ENCODE measurements at regions not wholly inside any gene's neighbourhood (a gene's known extent, or its start where the extent isn't known, plus 50 kb on each side); places are given as distances from the start of the nearest gene placed in this dataset.

DNA sequence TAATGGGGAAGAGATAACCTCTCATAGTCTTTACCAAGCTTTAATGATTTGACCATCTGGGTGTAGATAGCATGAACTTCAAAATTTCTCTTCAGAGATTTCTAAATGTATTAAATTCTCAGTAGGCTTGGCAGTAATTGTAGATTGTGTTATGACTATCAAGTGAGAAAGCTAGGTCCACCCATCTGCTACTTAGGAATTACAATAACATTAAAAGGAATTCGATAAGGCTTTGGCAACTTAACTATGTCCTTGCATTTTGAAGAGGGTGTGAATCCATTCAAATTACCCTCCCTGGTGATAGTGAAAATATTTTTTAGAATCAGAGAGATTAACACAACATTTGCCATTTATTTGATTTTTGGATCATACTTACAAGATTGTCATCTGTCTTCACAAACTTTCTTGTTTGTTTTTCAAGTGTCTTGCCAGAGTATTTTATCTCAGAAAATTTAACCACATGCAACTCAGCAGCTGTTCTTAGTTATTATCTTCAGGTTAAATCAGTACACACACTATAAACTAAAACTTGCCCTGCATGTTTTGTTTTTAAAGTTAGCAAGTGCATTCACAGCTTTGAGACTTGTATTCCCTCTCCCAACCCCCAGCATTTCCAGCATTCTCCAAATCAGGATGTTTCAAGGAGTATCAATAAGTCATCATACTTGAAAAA lies 69.6 kb upstream of the COL8A1 start:
- Histone ChIP-seq H3K9me3 (ENCODE audit: low read length) (no peaks in the 10 kb centered on the region), H4K20me1 (ENCODE audit: insufficient read depth) (no peaks in the 10 kb centered on the region), H3K27me3 (ENCODE audit: insufficient read depth, low read depth, low read length) (no peaks in the 10 kb centered on the region)

GRCh38 chr3:99565331-99565730 lies 73.1 kb upstream of the COL8A1 start:
- Histone ChIP-seq H3K79me2 (replicated peaks; ENCODE audit: insufficient read depth, low read length) (no peaks in the 10 kb centered on the region), H3K9me3 (ENCODE audit: low read length) (no peaks in the 10 kb centered on the region), H3K27me3 (ENCODE audit: insufficient read depth, low read depth, low read length) (no peaks in the 10 kb centered on the region), H4K20me1 (ENCODE audit: insufficient read depth) (no peaks in the 10 kb centered on the region), H2AFZ (ENCODE audit: low read depth, low read length) (no peak overlapping the region), H3K9ac (ENCODE audit: low read length) (no peak overlapping the region), H3K36me3 (ENCODE audit: insufficient read depth, low read length) (no peaks in the 10 kb centered on the region), H3K4me2 (ENCODE audit: low read length) (no peak overlapping the region), H3K27ac (ENCODE audit: low read length) (no peak overlapping the region), H3K4me3 (ENCODE audit: low read length) (no peak overlapping the region), H3F3A (ENCODE audit: insufficient read depth, low read length, poor library complexity, severe bottlenecking) (no peaks in the 10 kb centered on the region), H3K9me2 (ENCODE audit: insufficient read depth, low read length) (no peaks in the 10 kb centered on the region)
- TF ChIP-seq RAD21 (conservative IDR thresholded peaks at IDR 0.05) = no peak
- no peak for TF ChIP-seq SMC3 (conservative IDR thresholded peaks at IDR 0.05; ENCODE audit: poor library complexity)

More for the DNA sequence above, 69.6 kb upstream of the COL8A1 start:
- H3K36me3 ChIP-seq (ENCODE audit: insufficient read depth, low read length) = no peaks in the 10 kb centered on the region
- no peaks in the 10 kb centered on the region for H3K9me2 ChIP-seq (ENCODE audit: insufficient read depth, low read length)
- H3K4me3 ChIP-seq (ENCODE audit: low read length) = no peak overlapping the region
- no peak overlapping the region for H3K4me2 ChIP-seq (ENCODE audit: low read length)
- H3K79me2 ChIP-seq (replicated peaks; ENCODE audit: insufficient read depth, low read length) = no peaks in the 10 kb centered on the region
- H2AFZ ChIP-seq (ENCODE audit: low read depth, low read length) = no peak overlapping the region
- TF ChIP-seq EP300 (conservative IDR thresholded peaks at IDR 0.05; ENCODE audit: poor library complexity, severe bottlenecking) (no peak), POLR2AphosphoS5 (IDR thresholded peaks at IDR 0.05) (no peak), TAF1 (IDR thresholded peaks at IDR 0.05; ENCODE audit: low read depth) (no peak), RAD21 (conservative IDR thresholded peaks at IDR 0.05) (no peak), CTCF (IDR thresholded peaks at IDR 0.05; ENCODE audit: poor library complexity, severe bottlenecking) (no peak), REST (IDR thresholded peaks at IDR 0.05; ENCODE audit: borderline replicate concordance) (no peak), MXI1 (conservative IDR thresholded peaks at IDR 0.05; ENCODE audit: poor library complexity, severe bottlenecking) (no peak), EZH2 (IDR thresholded peaks at IDR 0.05; ENCODE audit: borderline replicate concordance, insufficient read depth, low read length, poor library complexity, severe bottlenecking) (no peak), SMC3 (conservative IDR thresholded peaks at IDR 0.05; ENCODE audit: poor library complexity) (no peak)
- H3F3A ChIP-seq (ENCODE audit: insufficient read depth, low read length, poor library complexity, severe bottlenecking) = no peaks in the 10 kb centered on the region
- no peak overlapping the region for H3K9ac ChIP-seq (ENCODE audit: low read length)
- H3K27ac ChIP-seq (ENCODE audit: low read length) = no peak overlapping the region

Measured in neural cell (in vitro differentiated cells).